ENCODE measurements at regions not wholly inside any gene's neighbourhood (a gene's known extent, or its start where the extent isn't known, plus 50 kb on each side); places are given as distances from the start of the nearest gene placed in this dataset.

- TF ChIP-seq CTCF (IDR thresholded peaks at IDR 0.05; ENCODE audit: insufficient read depth, low read length, poor library complexity, severe bottlenecking) (no peak), EZH2phosphoT487 (conservative IDR thresholded peaks at IDR 0.05; ENCODE audit: low read length) (no peak)
These were observed 2309.8 kb upstream of the WWC1 start for GRCh38 chr5:165981671-165982070.

Measured in SU-DHL-6 (cell line).